ENCODE measurements at regions not wholly inside any gene's neighbourhood (a gene's known extent, or its start where the extent isn't known, plus 50 kb on each side); places are given as distances from the start of the nearest gene placed in this dataset.

DNA sequence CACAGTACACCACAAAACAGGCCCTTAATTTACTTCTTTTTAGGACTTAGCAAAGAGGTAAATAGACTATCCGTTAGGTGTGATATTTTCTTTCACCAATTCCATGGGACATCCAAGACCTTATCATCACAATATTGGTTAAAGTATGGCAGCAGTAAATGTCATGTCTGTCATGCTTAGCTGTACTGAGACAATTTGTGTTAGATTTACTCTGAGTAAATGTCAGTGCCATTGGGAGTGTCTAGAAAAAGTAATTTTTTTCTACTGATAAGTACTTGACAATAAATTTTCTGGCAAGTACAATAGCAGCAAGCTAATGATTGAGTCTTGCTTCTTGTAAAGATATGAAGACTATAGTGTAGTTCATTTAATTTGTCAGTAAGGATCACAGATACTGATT is 756.1 kb downstream of the FAM133A start:
- H3K9me2 ChIP-seq (ENCODE audit: insufficient read depth): no peaks in the 10 kb centered on the region
- no peak overlapping the region for H3K4me3 ChIP-seq
- no peak overlapping the region for H3K27ac ChIP-seq (ENCODE audit: low read depth)
- no peak for TF ChIP-seq CREB1 (CRISPR knock-in tag; IDR thresholded peaks at IDR 0.05; ENCODE audit: low read depth)
- TF ChIP-seq ZNF331 (CRISPR knock-in tag; IDR thresholded peaks at IDR 0.05; ENCODE audit: low read depth): no peak
- TF ChIP-seq, protein P1, sequence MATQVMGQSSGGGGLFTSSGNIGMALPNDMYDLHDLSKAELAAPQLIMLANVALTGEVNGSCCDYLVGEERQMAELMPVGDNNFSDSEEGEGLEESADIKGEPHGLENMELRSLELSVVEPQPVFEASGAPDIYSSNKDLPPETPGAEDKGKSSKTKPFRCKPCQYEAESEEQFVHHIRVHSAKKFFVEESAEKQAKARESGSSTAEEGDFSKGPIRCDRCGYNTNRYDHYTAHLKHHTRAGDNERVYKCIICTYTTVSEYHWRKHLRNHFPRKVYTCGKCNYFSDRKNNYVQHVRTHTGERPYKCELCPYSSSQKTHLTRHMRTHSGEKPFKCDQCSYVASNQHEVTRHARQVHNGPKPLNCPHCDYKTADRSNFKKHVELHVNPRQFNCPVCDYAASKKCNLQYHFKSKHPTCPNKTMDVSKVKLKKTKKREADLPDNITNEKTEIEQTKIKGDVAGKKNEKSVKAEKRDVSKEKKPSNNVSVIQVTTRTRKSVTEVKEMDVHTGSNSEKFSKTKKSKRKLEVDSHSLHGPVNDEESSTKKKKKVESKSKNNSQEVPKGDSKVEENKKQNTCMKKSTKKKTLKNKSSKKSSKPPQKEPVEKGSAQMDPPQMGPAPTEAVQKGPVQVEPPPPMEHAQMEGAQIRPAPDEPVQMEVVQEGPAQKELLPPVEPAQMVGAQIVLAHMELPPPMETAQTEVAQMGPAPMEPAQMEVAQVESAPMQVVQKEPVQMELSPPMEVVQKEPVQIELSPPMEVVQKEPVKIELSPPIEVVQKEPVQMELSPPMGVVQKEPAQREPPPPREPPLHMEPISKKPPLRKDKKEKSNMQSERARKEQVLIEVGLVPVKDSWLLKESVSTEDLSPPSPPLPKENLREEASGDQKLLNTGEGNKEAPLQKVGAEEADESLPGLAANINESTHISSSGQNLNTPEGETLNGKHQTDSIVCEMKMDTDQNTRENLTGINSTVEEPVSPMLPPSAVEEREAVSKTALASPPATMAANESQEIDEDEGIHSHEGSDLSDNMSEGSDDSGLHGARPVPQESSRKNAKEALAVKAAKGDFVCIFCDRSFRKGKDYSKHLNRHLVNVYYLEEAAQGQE (IDR thresholded peaks at IDR 0.05; ENCODE audit: unreplicated experiment): no peak
- no peak for TF ChIP-seq NANOG (IDR thresholded peaks at IDR 0.05; ENCODE audit: borderline replicate concordance)
- TF ChIP-seq STAT1 (IDR thresholded peaks at IDR 0.05; ENCODE audit: unreplicated experiment): no peak
- TF ChIP-seq ZNF114 (CRISPR knock-in tag; IDR thresholded peaks at IDR 0.05): no peak
- TF ChIP-seq JUNB (IDR thresholded peaks at IDR 0.05; ENCODE audit: unreplicated experiment): no peak
- TF ChIP-seq, protein P2, sequence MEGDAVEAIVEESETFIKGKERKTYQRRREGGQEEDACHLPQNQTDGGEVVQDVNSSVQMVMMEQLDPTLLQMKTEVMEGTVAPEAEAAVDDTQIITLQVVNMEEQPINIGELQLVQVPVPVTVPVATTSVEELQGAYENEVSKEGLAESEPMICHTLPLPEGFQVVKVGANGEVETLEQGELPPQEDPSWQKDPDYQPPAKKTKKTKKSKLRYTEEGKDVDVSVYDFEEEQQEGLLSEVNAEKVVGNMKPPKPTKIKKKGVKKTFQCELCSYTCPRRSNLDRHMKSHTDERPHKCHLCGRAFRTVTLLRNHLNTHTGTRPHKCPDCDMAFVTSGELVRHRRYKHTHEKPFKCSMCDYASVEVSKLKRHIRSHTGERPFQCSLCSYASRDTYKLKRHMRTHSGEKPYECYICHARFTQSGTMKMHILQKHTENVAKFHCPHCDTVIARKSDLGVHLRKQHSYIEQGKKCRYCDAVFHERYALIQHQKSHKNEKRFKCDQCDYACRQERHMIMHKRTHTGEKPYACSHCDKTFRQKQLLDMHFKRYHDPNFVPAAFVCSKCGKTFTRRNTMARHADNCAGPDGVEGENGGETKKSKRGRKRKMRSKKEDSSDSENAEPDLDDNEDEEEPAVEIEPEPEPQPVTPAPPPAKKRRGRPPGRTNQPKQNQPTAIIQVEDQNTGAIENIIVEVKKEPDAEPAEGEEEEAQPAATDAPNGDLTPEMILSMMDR (conservative IDR thresholded peaks at IDR 0.05; ENCODE audit: low read depth in 2 of 2): no peak
- TF ChIP-seq, protein P3, sequence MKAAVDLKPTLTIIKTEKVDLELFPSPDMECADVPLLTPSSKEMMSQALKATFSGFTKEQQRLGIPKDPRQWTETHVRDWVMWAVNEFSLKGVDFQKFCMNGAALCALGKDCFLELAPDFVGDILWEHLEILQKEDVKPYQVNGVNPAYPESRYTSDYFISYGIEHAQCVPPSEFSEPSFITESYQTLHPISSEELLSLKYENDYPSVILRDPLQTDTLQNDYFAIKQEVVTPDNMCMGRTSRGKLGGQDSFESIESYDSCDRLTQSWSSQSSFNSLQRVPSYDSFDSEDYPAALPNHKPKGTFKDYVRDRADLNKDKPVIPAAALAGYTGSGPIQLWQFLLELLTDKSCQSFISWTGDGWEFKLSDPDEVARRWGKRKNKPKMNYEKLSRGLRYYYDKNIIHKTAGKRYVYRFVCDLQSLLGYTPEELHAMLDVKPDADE (IDR thresholded peaks at IDR 0.05): no peak
- TF ChIP-seq POLR2AphosphoS5 (IDR thresholded peaks at IDR 0.05; ENCODE audit: low read depth): no peak
- no peak for TF ChIP-seq EZH2phosphoT487 (IDR thresholded peaks at IDR 0.05; ENCODE audit: unreplicated experiment)
- no peak for TF ChIP-seq EZH2 (IDR thresholded peaks at IDR 0.05; ENCODE audit: low read depth, unreplicated experiment)
- TF ChIP-seq, protein P4, sequence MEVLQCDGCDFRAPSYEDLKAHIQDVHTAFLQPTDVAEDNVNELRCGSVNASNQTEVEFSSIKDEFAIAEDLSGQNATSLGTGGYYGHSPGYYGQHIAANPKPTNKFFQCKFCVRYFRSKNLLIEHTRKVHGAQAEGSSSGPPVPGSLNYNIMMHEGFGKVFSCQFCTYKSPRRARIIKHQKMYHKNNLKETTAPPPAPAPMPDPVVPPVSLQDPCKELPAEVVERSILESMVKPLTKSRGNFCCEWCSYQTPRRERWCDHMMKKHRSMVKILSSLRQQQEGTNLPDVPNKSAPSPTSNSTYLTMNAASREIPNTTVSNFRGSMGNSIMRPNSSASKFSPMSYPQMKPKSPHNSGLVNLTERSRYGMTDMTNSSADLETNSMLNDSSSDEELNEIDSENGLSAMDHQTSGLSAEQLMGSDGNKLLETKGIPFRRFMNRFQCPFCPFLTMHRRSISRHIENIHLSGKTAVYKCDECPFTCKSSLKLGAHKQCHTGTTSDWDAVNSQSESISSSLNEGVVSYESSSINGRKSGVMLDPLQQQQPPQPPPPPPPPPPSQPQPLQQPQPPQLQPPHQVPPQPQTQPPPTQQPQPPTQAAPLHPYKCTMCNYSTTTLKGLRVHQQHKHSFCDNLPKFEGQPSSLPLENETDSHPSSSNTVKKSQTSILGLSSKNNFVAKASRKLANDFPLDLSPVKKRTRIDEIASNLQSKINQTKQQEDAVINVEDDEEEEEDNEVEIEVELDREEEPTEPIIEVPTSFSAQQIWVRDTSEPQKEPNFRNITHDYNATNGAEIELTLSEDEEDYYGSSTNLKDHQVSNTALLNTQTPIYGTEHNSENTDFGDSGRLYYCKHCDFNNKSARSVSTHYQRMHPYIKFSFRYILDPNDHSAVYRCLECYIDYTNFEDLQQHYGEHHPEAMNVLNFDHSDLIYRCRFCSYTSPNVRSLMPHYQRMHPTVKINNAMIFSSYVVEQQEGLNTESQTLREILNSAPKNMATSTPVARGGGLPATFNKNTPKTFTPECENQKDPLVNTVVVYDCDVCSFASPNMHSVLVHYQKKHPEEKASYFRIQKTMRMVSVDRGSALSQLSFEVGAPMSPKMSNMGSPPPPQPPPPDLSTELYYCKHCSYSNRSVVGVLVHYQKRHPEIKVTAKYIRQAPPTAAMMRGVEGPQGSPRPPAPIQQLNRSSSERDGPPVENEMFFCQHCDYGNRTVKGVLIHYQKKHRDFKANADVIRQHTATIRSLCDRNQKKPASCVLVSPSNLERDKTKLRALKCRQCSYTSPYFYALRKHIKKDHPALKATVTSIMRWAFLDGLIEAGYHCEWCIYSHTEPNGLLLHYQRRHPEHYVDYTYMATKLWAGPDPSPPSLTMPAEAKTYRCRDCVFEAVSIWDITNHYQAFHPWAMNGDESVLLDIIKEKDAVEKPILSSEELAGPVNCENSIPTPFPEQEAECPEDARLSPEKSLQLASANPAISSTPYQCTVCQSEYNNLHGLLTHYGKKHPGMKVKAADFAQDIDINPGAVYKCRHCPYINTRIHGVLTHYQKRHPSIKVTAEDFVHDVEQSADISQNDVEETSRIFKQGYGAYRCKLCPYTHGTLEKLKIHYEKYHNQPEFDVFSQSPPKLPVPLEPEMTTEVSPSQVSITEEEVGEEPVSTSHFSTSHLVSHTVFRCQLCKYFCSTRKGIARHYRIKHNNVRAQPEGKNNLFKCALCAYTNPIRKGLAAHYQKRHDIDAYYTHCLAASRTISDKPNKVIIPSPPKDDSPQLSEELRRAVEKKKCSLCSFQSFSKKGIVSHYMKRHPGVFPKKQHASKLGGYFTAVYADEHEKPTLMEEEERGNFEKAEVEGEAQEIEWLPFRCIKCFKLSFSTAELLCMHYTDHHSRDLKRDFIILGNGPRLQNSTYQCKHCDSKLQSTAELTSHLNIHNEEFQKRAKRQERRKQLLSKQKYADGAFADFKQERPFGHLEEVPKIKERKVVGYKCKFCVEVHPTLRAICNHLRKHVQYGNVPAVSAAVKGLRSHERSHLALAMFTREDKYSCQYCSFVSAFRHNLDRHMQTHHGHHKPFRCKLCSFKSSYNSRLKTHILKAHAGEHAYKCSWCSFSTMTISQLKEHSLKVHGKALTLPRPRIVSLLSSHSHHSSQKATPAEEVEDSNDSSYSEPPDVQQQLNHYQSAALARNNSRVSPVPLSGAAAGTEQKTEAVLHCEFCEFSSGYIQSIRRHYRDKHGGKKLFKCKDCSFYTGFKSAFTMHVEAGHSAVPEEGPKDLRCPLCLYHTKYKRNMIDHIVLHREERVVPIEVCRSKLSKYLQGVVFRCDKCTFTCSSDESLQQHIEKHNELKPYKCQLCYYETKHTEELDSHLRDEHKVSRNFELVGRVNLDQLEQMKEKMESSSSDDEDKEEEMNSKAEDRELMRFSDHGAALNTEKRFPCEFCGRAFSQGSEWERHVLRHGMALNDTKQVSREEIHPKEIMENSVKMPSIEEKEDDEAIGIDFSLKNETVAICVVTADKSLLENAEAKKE (CRISPR knock-in tag; IDR thresholded peaks at IDR 0.05): no peak
- no peaks in the 10 kb centered on the region for H3K36me3 ChIP-seq (ENCODE audit: insufficient read depth)
- no peak for ATAC-seq
- H3K27me3 Mint-ChIP-seq (ENCODE audit: insufficient read depth, low read depth, poor library complexity): no peaks in the 10 kb centered on the region
- H3K9me3 Mint-ChIP-seq: no peaks in the 10 kb centered on the region
- DNase-seq (ENCODE audit: low spot score): no peak
- H4K20me1 ChIP-seq (replicated peaks; ENCODE audit: insufficient read depth): no peaks in the 10 kb centered on the region
- no peaks in the 10 kb centered on the region for H3K4me1 ChIP-seq (ENCODE audit: insufficient read depth)
- H3K27ac Mint-ChIP-seq: no peak overlapping the region
- no peaks in the 10 kb centered on the region for H3F3A ChIP-seq (replicated peaks; ENCODE audit: low read depth)
- no peak overlapping the region for H2AFZ ChIP-seq
- no peaks in the 10 kb centered on the region for H3K79me2 ChIP-seq (replicated peaks; ENCODE audit: insufficient read depth)
- H3K27me3 ChIP-seq (ENCODE audit: insufficient read depth): no peaks in the 10 kb centered on the region
- H3K36me3 Mint-ChIP-seq (ENCODE audit: low read depth): no peaks in the 10 kb centered on the region
- no peak overlapping the region for H3K4me2 ChIP-seq
- no peaks in the 10 kb centered on the region for H3K4me1 Mint-ChIP-seq
- H3K4me3 Mint-ChIP-seq: no peak overlapping the region

Data from GM23338 (cell line).